GM23338 (cell line): ENCODE measurements at regions not wholly inside any gene's neighbourhood (a gene's known extent, or its start where the extent isn't known, plus 50 kb on each side); places are given as distances from the start of the nearest gene placed in this dataset.

Experiments
- ATAC-seq: fragments of 200-7000 bp; cut with Tn5 transposase; 3 replicates; pipeline ENCODE4 v1.9.1; 2020
- DNase-seq: peaks from one replicate; pipeline ENCODE4 v3.0.0-alpha.2; 2015; ENCODE audit warnings: low spot score
- H2AFZ ChIP-seq: fragments of 200-600 bp; sonication (generic); 2 replicates; pipeline ENCODE4 v1.8.0; 2016; ENCODE audit warnings: antibody characterized with exemption, mild to moderate bottlenecking, moderate library complexity
- H3F3A ChIP-seq: fragments of 200-600 bp; sonication (generic); replicated peaks from 2 replicates; pipeline ENCODE4 v1.8.0; 2017; ENCODE audit warnings: antibody characterized with exemption, mixed run types, low read depth
- H3K27ac ChIP-seq: fragments of 200-600 bp; sonication (generic); 2 replicates; pipeline ENCODE4 v1.6.1; 2016; ENCODE audit warnings: low read depth
- H3K27me3 ChIP-seq: fragments of 200-600 bp; sonication (generic); 2 replicates; pipeline ENCODE4 v1.8.0; 2016; ENCODE audit warnings: mild to moderate bottlenecking, mixed run types, moderate library complexity; ENCODE audit not compliant: insufficient read depth
- H3K36me3 ChIP-seq: fragments of 200-600 bp; sonication (generic); 2 replicates; pipeline ENCODE4 v1.8.0; 2016; ENCODE audit warnings: mild to moderate bottlenecking; ENCODE audit not compliant: insufficient read depth
- H3K4me1 ChIP-seq: fragments of 200-600 bp; sonication (generic); 2 replicates; pipeline ENCODE4 v1.8.0; 2016; ENCODE audit warnings: mild to moderate bottlenecking, moderate library complexity; ENCODE audit not compliant: insufficient read depth
- H3K4me2 ChIP-seq: fragments of 200-600 bp; sonication (generic); 2 replicates; pipeline ENCODE4 v1.7.1; 2017; ENCODE audit warnings: mixed run types
- H3K4me3 ChIP-seq: fragments of 200-600 bp; sonication (generic); 2 replicates; pipeline ENCODE4 v1.6.1; 2016; ENCODE audit warnings: mixed run types
- H3K79me2 ChIP-seq: fragments of 200-600 bp; sonication (generic); replicated peaks from 2 replicates; pipeline ENCODE4 v1.8.0; 2017; ENCODE audit warnings: mild to moderate bottlenecking; ENCODE audit not compliant: insufficient read depth
- H3K9me2 ChIP-seq: fragments of 200-600 bp; sonication (generic); 2 replicates; pipeline ENCODE4 v1.8.0; 2017; ENCODE audit not compliant: insufficient read depth
- H4K20me1 ChIP-seq: fragments of 200-600 bp; sonication (generic); replicated peaks from 2 replicates; pipeline ENCODE4 v1.8.0; 2017; ENCODE audit warnings: mild to moderate bottlenecking; ENCODE audit not compliant: insufficient read depth
- H3K27ac Mint-ChIP-seq: 2 replicates; pipeline ENCODE4 v1.8.0; 2020; ENCODE audit warnings: inconsistent platforms, mild to moderate bottlenecking, moderate library complexity, mixed read lengths
- H3K27me3 Mint-ChIP-seq: 3 replicates; pipeline ENCODE4 v1.8.0; 2022; ENCODE audit warnings: low read depth, mild to moderate bottlenecking, moderate library complexity, mixed read lengths, inconsistent platforms; ENCODE audit not compliant: insufficient read depth, poor library complexity
- H3K36me3 Mint-ChIP-seq: 3 replicates; pipeline ENCODE4 v1.8.0; 2021; ENCODE audit warnings: low read depth, mild to moderate bottlenecking, inconsistent platforms, moderate library complexity, mixed read lengths
- H3K4me1 Mint-ChIP-seq: 3 replicates; pipeline ENCODE4 v1.8.0; 2020; ENCODE audit warnings: mild to moderate bottlenecking, inconsistent platforms, mixed read lengths
- H3K4me3 Mint-ChIP-seq: 3 replicates; pipeline ENCODE4 v1.8.0; 2021; ENCODE audit warnings: moderate library complexity, mild to moderate bottlenecking, inconsistent platforms, mixed read lengths
- H3K9me3 Mint-ChIP-seq: 3 replicates; pipeline ENCODE4 v1.8.0; 2020; ENCODE audit warnings: moderate library complexity, mild to moderate bottlenecking, inconsistent platforms, mixed read lengths
- CREB1 ChIP-seq: fragments of 250-450 bp; sonication (Bioruptor Pico); IDR thresholded peaks from 2 replicates; pipeline ENCODE4 v1.5.0; 2020; ENCODE audit warnings: low read depth, mild to moderate bottlenecking, moderate library complexity
- EZH2 ChIP-seq: fragments of 200-600 bp; sonication (generic); IDR thresholded peaks from one replicate; pipeline ENCODE4 v1.8.0; 2017; ENCODE audit warnings: antibody characterized with exemption, mild to moderate bottlenecking, low read depth; ENCODE audit not compliant: unreplicated experiment
- EZH2phosphoT487 ChIP-seq: fragments of 200-600 bp; sonication (generic); IDR thresholded peaks from one replicate; pipeline ENCODE4 v1.8.1; 2018; ENCODE audit warnings: antibody characterized with exemption; ENCODE audit not compliant: unreplicated experiment
- JUNB ChIP-seq: IDR thresholded peaks from one replicate; pipeline ENCODE4 v1.6.1; 2016; ENCODE audit warnings: antibody characterized with exemption; ENCODE audit not compliant: unreplicated experiment
- NANOG ChIP-seq: IDR thresholded peaks from 2 replicates; pipeline ENCODE4 v1.6.1; 2016; ENCODE audit warnings: antibody characterized with exemption, borderline replicate concordance
- POLR2AphosphoS5 ChIP-seq: IDR thresholded peaks from 2 replicates; pipeline ENCODE4 v1.6.1; 2016; ENCODE audit warnings: antibody characterized with exemption, low read depth
- STAT1 ChIP-seq: IDR thresholded peaks from one replicate; pipeline ENCODE4 v1.6.1; 2016; ENCODE audit warnings: antibody characterized with exemption; ENCODE audit not compliant: unreplicated experiment
- ZNF114 ChIP-seq: fragments of 250-450 bp; sonication (Bioruptor Pico); IDR thresholded peaks from 2 replicates; pipeline ENCODE4 v1.5.0; 2020; ENCODE audit warnings: mild to moderate bottlenecking, moderate library complexity
- ZNF331 ChIP-seq: fragments of 250-450 bp; sonication (Bioruptor Pico); IDR thresholded peaks from 2 replicates; pipeline ENCODE4 v1.5.0; 2020; ENCODE audit warnings: low read depth, mild to moderate bottlenecking, moderate library complexity
- TF ChIP-seq, protein P1 (sequence below): IDR thresholded peaks from 2 replicates; pipeline ENCODE4 v1.6.1; 2016; ENCODE audit warnings: antibody characterized with exemption
- TF ChIP-seq, protein P2 (sequence below): fragments of 250-450 bp; sonication (Bioruptor Pico); IDR thresholded peaks from 2 replicates; pipeline ENCODE4 v1.5.0; 2020; ENCODE audit warnings: mild to moderate bottlenecking, moderate library complexity
- TF ChIP-seq, protein P3 (sequence below): IDR thresholded peaks from one replicate; pipeline ENCODE4 v1.6.1; 2018; ENCODE audit warnings: antibody characterized with exemption; ENCODE audit not compliant: unreplicated experiment
- TF ChIP-seq, protein P4 (sequence below), 2 experiments: fragments of 200-600 bp in 1 of 2; sonication (generic) in 1 of 2; conservative IDR thresholded peaks; 2 replicates each; pipeline versions ENCODE4 v1.5.1 to v1.6.1; 2016 to 2017; ENCODE audit warnings: antibody characterized with exemption in 2 of 2, low read depth in 2 of 2, mild to moderate bottlenecking in 2 of 2, moderate library complexity in 1 of 2

DNA sequence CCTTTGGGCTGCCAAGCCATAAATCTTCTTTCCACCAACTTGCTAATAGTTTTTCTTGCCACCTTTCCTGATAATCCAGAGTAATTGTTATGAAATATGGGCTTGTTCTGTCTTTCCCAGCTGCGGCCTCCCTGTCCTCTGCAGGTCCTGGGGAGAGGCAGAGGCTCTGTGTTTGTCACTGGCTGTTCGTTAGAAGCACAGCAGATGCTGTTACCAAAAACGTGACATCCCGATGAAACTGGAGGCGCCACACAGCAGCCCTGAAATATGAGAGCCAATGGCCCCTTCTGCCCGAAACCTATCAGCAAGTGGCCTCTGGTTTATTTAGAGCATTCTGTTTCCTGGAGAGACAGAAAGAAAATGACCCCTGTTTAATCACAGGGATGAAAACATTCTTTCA lies 115.1 kb upstream of the ANKFN1 start:
- Histone ChIP-seq H3K79me2 (no peaks in the 10 kb centered on the region), H2AFZ (no peak overlapping the region), H3K4me1 (no peaks in the 10 kb centered on the region), H4K20me1 (no peaks in the 10 kb centered on the region), H3K27ac (no peak overlapping the region), H3K4me2 (no peak overlapping the region), H3K36me3 (no peaks in the 10 kb centered on the region), H3K27me3 (no peaks in the 10 kb centered on the region), H3K4me3 (no peak overlapping the region), H3F3A (no peaks in the 10 kb centered on the region), H3K9me2 (no peaks in the 10 kb centered on the region; the same call in 1 of the 2 replicates)
- H3K36me3 Mint-ChIP-seq, result no peaks in the 10 kb centered on the region
- H3K9me3 Mint-ChIP-seq, result no peaks in the 10 kb centered on the region
- H3K4me3 Mint-ChIP-seq, result no peak overlapping the region
- H3K4me1 Mint-ChIP-seq, result no peaks in the 10 kb centered on the region
- DNase-seq (no peak), ATAC-seq (no peak)
- no peaks in the 10 kb centered on the region for H3K27me3 Mint-ChIP-seq
- no peak for TF ChIP-seq POLR2AphosphoS5
- TF ChIP-seq, protein P1, sequence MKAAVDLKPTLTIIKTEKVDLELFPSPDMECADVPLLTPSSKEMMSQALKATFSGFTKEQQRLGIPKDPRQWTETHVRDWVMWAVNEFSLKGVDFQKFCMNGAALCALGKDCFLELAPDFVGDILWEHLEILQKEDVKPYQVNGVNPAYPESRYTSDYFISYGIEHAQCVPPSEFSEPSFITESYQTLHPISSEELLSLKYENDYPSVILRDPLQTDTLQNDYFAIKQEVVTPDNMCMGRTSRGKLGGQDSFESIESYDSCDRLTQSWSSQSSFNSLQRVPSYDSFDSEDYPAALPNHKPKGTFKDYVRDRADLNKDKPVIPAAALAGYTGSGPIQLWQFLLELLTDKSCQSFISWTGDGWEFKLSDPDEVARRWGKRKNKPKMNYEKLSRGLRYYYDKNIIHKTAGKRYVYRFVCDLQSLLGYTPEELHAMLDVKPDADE, result no peak
- no peak for TF ChIP-seq STAT1
- TF ChIP-seq NANOG, result no peak
- no peak for TF ChIP-seq EZH2
- TF ChIP-seq, protein P2, sequence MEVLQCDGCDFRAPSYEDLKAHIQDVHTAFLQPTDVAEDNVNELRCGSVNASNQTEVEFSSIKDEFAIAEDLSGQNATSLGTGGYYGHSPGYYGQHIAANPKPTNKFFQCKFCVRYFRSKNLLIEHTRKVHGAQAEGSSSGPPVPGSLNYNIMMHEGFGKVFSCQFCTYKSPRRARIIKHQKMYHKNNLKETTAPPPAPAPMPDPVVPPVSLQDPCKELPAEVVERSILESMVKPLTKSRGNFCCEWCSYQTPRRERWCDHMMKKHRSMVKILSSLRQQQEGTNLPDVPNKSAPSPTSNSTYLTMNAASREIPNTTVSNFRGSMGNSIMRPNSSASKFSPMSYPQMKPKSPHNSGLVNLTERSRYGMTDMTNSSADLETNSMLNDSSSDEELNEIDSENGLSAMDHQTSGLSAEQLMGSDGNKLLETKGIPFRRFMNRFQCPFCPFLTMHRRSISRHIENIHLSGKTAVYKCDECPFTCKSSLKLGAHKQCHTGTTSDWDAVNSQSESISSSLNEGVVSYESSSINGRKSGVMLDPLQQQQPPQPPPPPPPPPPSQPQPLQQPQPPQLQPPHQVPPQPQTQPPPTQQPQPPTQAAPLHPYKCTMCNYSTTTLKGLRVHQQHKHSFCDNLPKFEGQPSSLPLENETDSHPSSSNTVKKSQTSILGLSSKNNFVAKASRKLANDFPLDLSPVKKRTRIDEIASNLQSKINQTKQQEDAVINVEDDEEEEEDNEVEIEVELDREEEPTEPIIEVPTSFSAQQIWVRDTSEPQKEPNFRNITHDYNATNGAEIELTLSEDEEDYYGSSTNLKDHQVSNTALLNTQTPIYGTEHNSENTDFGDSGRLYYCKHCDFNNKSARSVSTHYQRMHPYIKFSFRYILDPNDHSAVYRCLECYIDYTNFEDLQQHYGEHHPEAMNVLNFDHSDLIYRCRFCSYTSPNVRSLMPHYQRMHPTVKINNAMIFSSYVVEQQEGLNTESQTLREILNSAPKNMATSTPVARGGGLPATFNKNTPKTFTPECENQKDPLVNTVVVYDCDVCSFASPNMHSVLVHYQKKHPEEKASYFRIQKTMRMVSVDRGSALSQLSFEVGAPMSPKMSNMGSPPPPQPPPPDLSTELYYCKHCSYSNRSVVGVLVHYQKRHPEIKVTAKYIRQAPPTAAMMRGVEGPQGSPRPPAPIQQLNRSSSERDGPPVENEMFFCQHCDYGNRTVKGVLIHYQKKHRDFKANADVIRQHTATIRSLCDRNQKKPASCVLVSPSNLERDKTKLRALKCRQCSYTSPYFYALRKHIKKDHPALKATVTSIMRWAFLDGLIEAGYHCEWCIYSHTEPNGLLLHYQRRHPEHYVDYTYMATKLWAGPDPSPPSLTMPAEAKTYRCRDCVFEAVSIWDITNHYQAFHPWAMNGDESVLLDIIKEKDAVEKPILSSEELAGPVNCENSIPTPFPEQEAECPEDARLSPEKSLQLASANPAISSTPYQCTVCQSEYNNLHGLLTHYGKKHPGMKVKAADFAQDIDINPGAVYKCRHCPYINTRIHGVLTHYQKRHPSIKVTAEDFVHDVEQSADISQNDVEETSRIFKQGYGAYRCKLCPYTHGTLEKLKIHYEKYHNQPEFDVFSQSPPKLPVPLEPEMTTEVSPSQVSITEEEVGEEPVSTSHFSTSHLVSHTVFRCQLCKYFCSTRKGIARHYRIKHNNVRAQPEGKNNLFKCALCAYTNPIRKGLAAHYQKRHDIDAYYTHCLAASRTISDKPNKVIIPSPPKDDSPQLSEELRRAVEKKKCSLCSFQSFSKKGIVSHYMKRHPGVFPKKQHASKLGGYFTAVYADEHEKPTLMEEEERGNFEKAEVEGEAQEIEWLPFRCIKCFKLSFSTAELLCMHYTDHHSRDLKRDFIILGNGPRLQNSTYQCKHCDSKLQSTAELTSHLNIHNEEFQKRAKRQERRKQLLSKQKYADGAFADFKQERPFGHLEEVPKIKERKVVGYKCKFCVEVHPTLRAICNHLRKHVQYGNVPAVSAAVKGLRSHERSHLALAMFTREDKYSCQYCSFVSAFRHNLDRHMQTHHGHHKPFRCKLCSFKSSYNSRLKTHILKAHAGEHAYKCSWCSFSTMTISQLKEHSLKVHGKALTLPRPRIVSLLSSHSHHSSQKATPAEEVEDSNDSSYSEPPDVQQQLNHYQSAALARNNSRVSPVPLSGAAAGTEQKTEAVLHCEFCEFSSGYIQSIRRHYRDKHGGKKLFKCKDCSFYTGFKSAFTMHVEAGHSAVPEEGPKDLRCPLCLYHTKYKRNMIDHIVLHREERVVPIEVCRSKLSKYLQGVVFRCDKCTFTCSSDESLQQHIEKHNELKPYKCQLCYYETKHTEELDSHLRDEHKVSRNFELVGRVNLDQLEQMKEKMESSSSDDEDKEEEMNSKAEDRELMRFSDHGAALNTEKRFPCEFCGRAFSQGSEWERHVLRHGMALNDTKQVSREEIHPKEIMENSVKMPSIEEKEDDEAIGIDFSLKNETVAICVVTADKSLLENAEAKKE, result no peak
- TF ChIP-seq, protein P3, sequence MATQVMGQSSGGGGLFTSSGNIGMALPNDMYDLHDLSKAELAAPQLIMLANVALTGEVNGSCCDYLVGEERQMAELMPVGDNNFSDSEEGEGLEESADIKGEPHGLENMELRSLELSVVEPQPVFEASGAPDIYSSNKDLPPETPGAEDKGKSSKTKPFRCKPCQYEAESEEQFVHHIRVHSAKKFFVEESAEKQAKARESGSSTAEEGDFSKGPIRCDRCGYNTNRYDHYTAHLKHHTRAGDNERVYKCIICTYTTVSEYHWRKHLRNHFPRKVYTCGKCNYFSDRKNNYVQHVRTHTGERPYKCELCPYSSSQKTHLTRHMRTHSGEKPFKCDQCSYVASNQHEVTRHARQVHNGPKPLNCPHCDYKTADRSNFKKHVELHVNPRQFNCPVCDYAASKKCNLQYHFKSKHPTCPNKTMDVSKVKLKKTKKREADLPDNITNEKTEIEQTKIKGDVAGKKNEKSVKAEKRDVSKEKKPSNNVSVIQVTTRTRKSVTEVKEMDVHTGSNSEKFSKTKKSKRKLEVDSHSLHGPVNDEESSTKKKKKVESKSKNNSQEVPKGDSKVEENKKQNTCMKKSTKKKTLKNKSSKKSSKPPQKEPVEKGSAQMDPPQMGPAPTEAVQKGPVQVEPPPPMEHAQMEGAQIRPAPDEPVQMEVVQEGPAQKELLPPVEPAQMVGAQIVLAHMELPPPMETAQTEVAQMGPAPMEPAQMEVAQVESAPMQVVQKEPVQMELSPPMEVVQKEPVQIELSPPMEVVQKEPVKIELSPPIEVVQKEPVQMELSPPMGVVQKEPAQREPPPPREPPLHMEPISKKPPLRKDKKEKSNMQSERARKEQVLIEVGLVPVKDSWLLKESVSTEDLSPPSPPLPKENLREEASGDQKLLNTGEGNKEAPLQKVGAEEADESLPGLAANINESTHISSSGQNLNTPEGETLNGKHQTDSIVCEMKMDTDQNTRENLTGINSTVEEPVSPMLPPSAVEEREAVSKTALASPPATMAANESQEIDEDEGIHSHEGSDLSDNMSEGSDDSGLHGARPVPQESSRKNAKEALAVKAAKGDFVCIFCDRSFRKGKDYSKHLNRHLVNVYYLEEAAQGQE, result no peak
- no peak for TF ChIP-seq EZH2phosphoT487
- TF ChIP-seq ZNF331 (CRISPR knock-in tag), result no peak
- TF ChIP-seq ZNF114 (CRISPR knock-in tag), result no peak
- TF ChIP-seq JUNB, result no peak
- TF ChIP-seq, protein P4, sequence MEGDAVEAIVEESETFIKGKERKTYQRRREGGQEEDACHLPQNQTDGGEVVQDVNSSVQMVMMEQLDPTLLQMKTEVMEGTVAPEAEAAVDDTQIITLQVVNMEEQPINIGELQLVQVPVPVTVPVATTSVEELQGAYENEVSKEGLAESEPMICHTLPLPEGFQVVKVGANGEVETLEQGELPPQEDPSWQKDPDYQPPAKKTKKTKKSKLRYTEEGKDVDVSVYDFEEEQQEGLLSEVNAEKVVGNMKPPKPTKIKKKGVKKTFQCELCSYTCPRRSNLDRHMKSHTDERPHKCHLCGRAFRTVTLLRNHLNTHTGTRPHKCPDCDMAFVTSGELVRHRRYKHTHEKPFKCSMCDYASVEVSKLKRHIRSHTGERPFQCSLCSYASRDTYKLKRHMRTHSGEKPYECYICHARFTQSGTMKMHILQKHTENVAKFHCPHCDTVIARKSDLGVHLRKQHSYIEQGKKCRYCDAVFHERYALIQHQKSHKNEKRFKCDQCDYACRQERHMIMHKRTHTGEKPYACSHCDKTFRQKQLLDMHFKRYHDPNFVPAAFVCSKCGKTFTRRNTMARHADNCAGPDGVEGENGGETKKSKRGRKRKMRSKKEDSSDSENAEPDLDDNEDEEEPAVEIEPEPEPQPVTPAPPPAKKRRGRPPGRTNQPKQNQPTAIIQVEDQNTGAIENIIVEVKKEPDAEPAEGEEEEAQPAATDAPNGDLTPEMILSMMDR (conservative IDR thresholded peaks at IDR 0.05; ENCODE audit: low read depth in 2 of 2), result no peak
- TF ChIP-seq CREB1 (CRISPR knock-in tag), result no peak
- no peak overlapping the region for H3K27ac Mint-ChIP-seq
